Activated CD8-positive, alpha-beta T cell treated with anti-CD3 and anti-CD28 coated beads for 36 hours (primary cell): ENCODE measurements at regions not wholly inside any gene's neighbourhood (a gene's known extent, or its start where the extent isn't known, plus 50 kb on each side); places are given as distances from the start of the nearest gene placed in this dataset.

Experiments used
- ATAC-seq: fragments of 200-7000 bp; cut with Tn5 transposase; one replicate; pipeline ENCODE4 v1.10.0; 2021; ENCODE audit warnings: mild to moderate bottlenecking, moderate library complexity
- CTCF ChIA-PET: fragments of 350-600 bp; sonication (Branson Sonifier 250); formaldehyde crosslinking; loops from one replicate; lab custom pipeline; 2021; ENCODE audit warnings: antibody characterized with exemption; lab: Charles Lee
- POLR2A ChIA-PET: fragments of 350-600 bp; sonication (Branson Sonifier 250); formaldehyde crosslinking; loops from one replicate; lab custom pipeline; 2021; ENCODE audit warnings: antibody characterized with exemption; lab: Charles Lee
- DNase-seq: peaks from one replicate; pipeline ENCODE4 v3.0.0-alpha.2; 2020
- H3K27ac Mint-ChIP-seq: one replicate; pipeline ENCODE4 v1.8.0; 2021; ENCODE audit warnings: mild to moderate bottlenecking, mixed read lengths
- H3K27me3 Mint-ChIP-seq: one replicate; pipeline ENCODE4 v1.8.0; 2021; ENCODE audit warnings: mixed read lengths
- H3K36me3 Mint-ChIP-seq: one replicate; pipeline ENCODE4 v1.8.0; 2021; ENCODE audit warnings: low read depth, mixed read lengths
- H3K4me1 Mint-ChIP-seq: one replicate; pipeline ENCODE4 v1.8.0; 2021; ENCODE audit warnings: low read depth, mixed read lengths
- H3K4me3 Mint-ChIP-seq: one replicate; pipeline ENCODE4 v1.8.0; 2021; ENCODE audit warnings: mild to moderate bottlenecking, moderate library complexity, mixed read lengths
- H3K9me3 Mint-ChIP-seq: one replicate; pipeline ENCODE4 v1.8.0; 2021; ENCODE audit warnings: mixed read lengths
- intact Hi-C: fragments of 100-400 bp; cut with micrococcal nuclease; formaldehyde crosslinking; loops from one replicate; pipeline ENCODE4 v1.10.0; 2022
- TF ChIP-seq, protein P1 (sequence below): fragments of 200-600 bp; IDR thresholded peaks from one replicate; pipeline ENCODE4 v1.8.0; 2022; ENCODE audit warnings: antibody characterized with exemption, mild to moderate bottlenecking

DNA sequence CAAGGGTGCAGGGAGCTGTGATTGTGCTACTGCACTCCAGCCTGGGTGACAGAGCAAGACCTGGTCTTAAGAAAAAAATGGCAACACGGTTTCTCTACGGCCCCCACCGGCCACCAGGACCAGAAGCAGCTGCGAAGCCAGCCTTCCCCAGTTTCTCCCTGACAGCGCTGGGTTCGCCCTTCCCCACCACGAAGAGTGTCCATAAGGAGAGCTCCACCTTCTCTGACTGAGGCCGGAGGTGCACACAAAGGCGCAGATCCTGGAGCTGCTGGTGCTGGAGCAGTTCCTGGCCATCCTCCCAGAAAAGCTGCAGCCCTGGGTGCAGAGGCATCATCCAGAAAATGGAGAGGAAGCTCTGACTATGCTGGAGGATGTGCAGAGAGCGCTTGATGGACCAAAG is 52.2 kb upstream of the ZNF599 start:
- Mint-ChIP-seq H3K36me3 (peaks cover under 1% of the 10 kb centered on the region), H3K27me3 (no peaks in the 10 kb centered on the region), H3K4me3 (no peak overlapping the region), H3K9me3 (no peaks in the 10 kb centered on the region), H3K4me1 (no peaks in the 10 kb centered on the region), H3K27ac (no peak overlapping the region)
- ATAC-seq (no peak), DNase-seq (no peak)
- CTCF ChIA-PET = interaction anchor here (0.8 kb wide), 1 partner anchor 219 kb away, joined by 3 read pairs; no protein-coding TSS in a partner anchor
- POLR2A ChIA-PET = no interaction called here
- TF ChIP-seq, protein P1, sequence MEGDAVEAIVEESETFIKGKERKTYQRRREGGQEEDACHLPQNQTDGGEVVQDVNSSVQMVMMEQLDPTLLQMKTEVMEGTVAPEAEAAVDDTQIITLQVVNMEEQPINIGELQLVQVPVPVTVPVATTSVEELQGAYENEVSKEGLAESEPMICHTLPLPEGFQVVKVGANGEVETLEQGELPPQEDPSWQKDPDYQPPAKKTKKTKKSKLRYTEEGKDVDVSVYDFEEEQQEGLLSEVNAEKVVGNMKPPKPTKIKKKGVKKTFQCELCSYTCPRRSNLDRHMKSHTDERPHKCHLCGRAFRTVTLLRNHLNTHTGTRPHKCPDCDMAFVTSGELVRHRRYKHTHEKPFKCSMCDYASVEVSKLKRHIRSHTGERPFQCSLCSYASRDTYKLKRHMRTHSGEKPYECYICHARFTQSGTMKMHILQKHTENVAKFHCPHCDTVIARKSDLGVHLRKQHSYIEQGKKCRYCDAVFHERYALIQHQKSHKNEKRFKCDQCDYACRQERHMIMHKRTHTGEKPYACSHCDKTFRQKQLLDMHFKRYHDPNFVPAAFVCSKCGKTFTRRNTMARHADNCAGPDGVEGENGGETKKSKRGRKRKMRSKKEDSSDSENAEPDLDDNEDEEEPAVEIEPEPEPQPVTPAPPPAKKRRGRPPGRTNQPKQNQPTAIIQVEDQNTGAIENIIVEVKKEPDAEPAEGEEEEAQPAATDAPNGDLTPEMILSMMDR = no peak
- intact Hi-C loops = no loop called here

DNA sequence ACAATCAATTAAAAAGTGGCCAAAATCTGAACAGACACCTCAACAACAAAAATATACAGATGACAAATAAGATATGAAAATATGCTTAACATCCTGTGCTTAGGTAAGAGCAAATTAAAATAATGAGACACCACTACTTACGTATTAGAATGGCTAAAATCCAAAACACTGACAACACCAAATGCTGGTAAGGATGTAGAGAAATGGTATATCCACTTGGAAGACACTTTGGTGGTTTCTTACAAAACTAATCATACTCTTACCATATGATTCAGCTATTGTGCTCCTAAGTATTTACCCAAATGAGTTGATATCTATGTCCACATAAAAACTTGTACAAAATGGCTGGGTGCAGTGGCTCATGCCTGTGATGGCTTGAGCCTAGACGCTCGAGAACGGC is 51.7 kb upstream of the ZNF599 start:
- H3K4me3 Mint-ChIP-seq = no peak overlapping the region
- TF ChIP-seq, protein P1 = no peak
- DNase-seq (no peak), ATAC-seq (no peak)
- ChIA-PET POLR2A (interaction anchor here (0.6 kb wide), 1 partner anchor 85 kb away, joined by 3 read pairs; no protein-coding TSS in a partner anchor), CTCF (no interaction called here)
- no peaks in the 10 kb centered on the region for H3K4me1 Mint-ChIP-seq
- H3K27ac Mint-ChIP-seq = no peak overlapping the region
- intact Hi-C loops = no loop called here
- H3K36me3 Mint-ChIP-seq = peaks cover 2% of the 10 kb centered on the region
- H3K9me3 Mint-ChIP-seq = no peaks in the 10 kb centered on the region
- no peaks in the 10 kb centered on the region for H3K27me3 Mint-ChIP-seq
